ENCODE measurements at regions not wholly inside any gene's neighbourhood (a gene's known extent, or its start where the extent isn't known, plus 50 kb on each side); places are given as distances from the start of the nearest gene placed in this dataset.

DNA sequence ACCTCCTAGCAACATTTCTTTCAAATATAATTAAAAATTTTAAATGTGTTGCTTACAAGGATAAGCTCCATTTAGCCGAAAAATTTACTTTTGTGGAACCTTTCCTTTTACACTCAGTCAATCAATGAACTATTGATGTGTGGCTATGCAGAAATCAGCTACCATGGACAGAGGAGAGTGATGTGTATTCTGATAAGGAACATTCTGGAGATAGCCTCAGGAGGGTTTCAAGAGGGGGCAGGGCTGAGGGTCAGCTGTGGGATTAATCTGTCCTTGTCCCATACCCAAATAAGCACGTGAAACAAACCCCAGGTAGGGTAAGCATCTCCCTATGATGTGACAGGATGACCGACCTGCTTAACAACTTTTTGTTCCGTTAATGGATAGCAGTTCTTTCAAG lies 192.6 kb upstream of the PROK2 start:
- Histone ChIP-seq H3K27me3 (ENCODE audit: control insufficient read depth, insufficient read depth, low read length) (peaks cover 4% of the 10 kb centered on the region), H3K4me1 (ENCODE audit: control insufficient read depth, insufficient read depth, low read length) (no peaks in the 10 kb centered on the region), H3K9me3 (ENCODE audit: control insufficient read depth, low read length) (no peaks in the 10 kb centered on the region), H3K9ac (ENCODE audit: low read length) (no peak overlapping the region), H3K4me3 (ENCODE audit: low read length) (no peak overlapping the region), H3K36me3 (ENCODE audit: control insufficient read depth, insufficient read depth, low read length) (no peaks in the 10 kb centered on the region)

DNA sequence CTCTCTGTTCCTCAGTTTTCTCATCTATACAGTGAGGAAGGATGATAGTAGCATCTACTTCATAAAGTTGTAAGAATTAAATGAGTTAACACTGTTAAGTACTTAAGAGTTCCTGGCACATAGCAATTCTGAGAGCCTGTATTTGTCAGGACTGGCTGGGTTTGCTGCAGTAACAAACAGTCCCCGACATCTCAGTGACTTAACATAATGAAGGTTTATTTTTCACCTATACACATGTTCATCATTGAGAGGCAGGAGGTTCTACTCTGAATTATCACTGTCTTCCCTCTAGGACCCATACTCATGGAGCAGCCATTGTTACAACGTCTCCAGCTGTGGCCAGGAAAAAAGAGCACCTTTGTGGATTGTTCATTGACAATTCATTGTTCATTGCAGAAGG lies 190.6 kb upstream of the PROK2 start:
- Histone ChIP-seq H3K36me3 (ENCODE audit: control insufficient read depth, insufficient read depth, low read length) (no peaks in the 10 kb centered on the region), H3K4me1 (ENCODE audit: control insufficient read depth, insufficient read depth, low read length) (no peaks in the 10 kb centered on the region), H3K4me3 (ENCODE audit: low read length) (no peak overlapping the region), H3K9me3 (ENCODE audit: control insufficient read depth, low read length) (no peaks in the 10 kb centered on the region), H3K9ac (ENCODE audit: low read length) (no peak overlapping the region), H3K27me3 (ENCODE audit: control insufficient read depth, insufficient read depth, low read length) (peaks cover 4% of the 10 kb centered on the region)

DNA sequence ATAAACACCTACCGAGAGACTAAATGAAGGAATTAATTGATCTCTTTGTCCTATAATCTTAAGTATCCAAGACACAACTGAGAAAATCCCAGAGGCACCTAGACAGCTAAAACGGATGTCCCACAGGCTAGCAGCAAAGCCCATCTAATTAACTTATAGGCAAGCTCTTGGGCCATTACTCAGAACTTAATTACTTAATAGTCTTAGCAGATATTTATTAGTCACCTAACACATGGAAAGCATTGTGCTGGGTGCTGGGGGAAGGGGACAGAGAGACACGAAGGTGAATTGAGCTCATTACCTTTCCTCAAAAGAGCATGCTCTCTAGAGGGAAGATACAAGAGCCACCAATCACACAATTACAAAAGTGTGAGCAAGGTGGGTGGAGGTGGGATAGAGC lies 189.8 kb upstream of the PROK2 start:
- Histone ChIP-seq H3K9me3 (ENCODE audit: control insufficient read depth, low read length) (no peaks in the 10 kb centered on the region), H3K4me1 (ENCODE audit: control insufficient read depth, insufficient read depth, low read length) (no peaks in the 10 kb centered on the region), H3K4me3 (ENCODE audit: low read length) (no peak overlapping the region), H3K36me3 (ENCODE audit: control insufficient read depth, insufficient read depth, low read length) (no peaks in the 10 kb centered on the region), H3K9ac (ENCODE audit: low read length) (no peak overlapping the region), H3K27me3 (ENCODE audit: control insufficient read depth, insufficient read depth, low read length) (peaks cover 4% of the 10 kb centered on the region)

DNA sequence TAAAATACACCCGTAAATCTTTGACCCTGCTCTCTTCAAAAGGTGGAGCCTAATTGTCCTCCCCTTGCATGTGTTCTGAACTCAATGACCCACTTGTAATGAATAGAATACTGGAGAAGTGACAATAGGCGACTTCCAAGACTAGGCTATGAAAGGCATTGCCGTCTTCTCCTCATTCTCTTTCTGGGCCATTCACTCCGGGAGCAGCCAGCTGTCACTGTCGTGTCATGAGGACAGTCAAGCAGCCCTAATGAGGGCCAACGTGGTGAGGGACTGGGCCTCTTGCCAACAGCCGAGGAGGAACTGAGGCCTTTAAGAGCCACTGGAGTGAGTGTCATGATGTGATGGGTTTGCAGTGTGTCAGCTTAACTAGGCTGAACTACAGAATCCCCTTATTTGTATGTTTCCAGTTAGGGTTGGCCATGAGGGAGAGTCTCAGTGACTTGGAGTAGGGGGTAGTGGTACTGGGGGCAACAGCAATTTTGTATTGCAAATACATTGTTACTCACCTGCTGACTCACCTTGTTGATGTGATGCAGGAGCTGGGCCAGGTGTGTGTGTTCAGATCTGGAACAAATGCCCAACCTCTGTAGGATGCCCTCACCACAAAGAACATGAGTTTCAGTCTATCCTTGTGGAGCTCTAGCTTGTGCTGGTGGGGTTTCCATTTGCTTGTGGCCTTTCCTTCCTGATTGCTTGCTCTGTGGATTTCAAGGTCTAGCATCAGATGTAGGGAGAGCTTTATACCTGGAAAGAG lies 188.5 kb upstream of the PROK2 start:
- Histone ChIP-seq H3K4me1 (ENCODE audit: control insufficient read depth, insufficient read depth, low read length) (no peaks in the 10 kb centered on the region), H3K36me3 (ENCODE audit: control insufficient read depth, insufficient read depth, low read length) (no peaks in the 10 kb centered on the region), H3K27me3 (ENCODE audit: control insufficient read depth, insufficient read depth, low read length) (peaks cover 4% of the 10 kb centered on the region)

DNA sequence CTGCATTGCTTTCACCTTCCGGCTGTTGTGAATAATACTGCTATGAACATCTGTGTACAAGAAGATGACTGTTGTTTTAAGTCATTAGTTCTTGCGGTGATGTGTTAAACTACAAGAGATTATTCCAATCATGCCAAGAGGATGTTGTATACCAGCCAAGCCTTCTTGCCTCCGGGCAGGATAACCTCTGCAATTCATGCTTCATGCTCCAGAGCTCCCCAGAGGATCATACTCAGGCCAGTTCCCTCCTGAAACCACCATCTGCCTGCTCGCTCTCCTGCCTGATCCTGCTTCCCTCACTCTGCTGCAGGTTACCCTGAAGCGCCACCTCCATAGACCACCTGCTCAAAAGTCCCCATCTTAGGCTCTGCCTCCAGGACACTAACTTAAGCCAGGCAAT lies 187.1 kb upstream of the PROK2 start:
- no peak overlapping the region for H3K9ac ChIP-seq (ENCODE audit: low read length)
- H3K27me3 ChIP-seq (ENCODE audit: control insufficient read depth, insufficient read depth, low read length) = no peaks in the 10 kb centered on the region
- H3K4me3 ChIP-seq (ENCODE audit: low read length) = no peak overlapping the region
- H3K36me3 ChIP-seq (ENCODE audit: control insufficient read depth, insufficient read depth, low read length) = no peaks in the 10 kb centered on the region
- H3K9me3 ChIP-seq (ENCODE audit: control insufficient read depth, low read length) = no peaks in the 10 kb centered on the region
- no peaks in the 10 kb centered on the region for H3K4me1 ChIP-seq (ENCODE audit: control insufficient read depth, insufficient read depth, low read length)

More for the DNA sequence above, 188.5 kb upstream of the PROK2 start:
- Histone ChIP-seq H3K4me3 (ENCODE audit: low read length) (no peak overlapping the region), H3K9me3 (ENCODE audit: control insufficient read depth, low read length) (no peaks in the 10 kb centered on the region), H3K9ac (ENCODE audit: low read length) (no peak overlapping the region)

DNA sequence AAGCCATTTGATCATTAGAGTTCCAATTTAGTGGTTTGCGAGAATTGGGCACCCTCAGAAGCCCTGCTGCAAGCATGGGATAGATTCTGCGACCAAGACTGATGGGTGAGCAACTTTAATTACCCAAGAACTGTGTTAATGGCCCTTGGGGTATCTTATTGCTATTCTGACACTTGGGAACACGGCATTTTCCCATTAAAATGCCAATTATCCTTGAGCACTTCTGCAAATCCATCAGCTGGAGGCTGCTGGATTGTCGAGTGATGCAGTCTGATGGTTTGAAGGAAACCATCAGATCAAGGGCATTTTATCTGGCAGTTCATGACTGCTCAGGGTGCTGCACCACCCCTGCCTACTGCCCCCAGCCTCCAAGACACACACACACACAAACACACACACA lies 183.6 kb upstream of the PROK2 start:
- Histone ChIP-seq H3K27me3 (ENCODE audit: control insufficient read depth, insufficient read depth, low read length) (peaks cover 7% of the 10 kb centered on the region), H3K4me3 (ENCODE audit: low read length) (no peak overlapping the region), H3K9me3 (ENCODE audit: control insufficient read depth, low read length) (no peaks in the 10 kb centered on the region), H3K36me3 (ENCODE audit: control insufficient read depth, insufficient read depth, low read length) (no peaks in the 10 kb centered on the region), H3K9ac (ENCODE audit: low read length) (no peak overlapping the region), H3K4me1 (ENCODE audit: control insufficient read depth, insufficient read depth, low read length) (no peaks in the 10 kb centered on the region)

DNA sequence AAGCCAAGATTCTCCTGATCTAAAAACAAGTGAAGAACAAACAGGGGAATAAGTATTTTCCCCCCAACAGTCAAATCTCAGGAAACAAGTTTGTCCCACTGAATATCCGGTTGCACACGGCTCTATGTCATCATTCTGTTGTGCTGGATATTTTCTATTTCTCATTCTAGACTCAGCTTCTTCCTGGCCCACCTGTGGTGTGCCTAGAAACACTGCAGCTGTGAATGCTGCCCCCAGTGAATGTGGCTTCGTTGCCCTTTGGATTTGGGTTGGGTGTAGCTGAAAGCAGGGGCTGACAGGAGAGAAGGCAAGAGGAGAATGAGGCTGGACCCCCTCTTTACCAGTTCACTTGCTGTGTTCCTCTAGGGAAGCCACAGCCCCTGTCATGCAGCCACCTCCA lies 181.2 kb upstream of the PROK2 start:
- Histone ChIP-seq H3K27me3 (ENCODE audit: control insufficient read depth, insufficient read depth, low read length) (peaks cover 7% of the 10 kb centered on the region), H3K9me3 (ENCODE audit: control insufficient read depth, low read length) (no peaks in the 10 kb centered on the region), H3K9ac (ENCODE audit: low read length) (no peak overlapping the region), H3K36me3 (ENCODE audit: control insufficient read depth, insufficient read depth, low read length) (no peaks in the 10 kb centered on the region), H3K4me3 (ENCODE audit: low read length) (no peak overlapping the region), H3K4me1 (ENCODE audit: control insufficient read depth, insufficient read depth, low read length) (no peaks in the 10 kb centered on the region)

DNA sequence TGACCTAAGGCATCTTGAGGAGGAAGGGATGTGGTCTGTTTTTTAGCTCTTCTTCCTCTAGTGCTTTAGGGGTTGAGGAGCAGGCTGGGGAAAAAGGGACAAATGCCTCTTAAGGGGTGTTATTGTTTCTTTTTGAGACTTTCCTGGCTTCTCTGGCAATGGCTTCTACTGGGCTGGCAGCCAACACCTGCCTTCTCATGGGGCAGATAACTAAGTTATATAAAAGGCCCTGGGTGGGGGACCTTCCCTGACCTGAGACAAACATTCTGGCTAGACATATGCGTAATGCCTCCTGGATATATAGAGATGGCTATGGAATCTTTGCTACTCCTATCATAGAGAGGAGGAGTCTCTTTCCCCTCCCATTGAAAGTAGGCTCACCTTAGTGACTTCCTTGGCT lies 179.2 kb upstream of the PROK2 start:
- H3K9ac ChIP-seq (ENCODE audit: low read length) = no peak overlapping the region
- H3K4me1 ChIP-seq (ENCODE audit: control insufficient read depth, insufficient read depth, low read length) = no peaks in the 10 kb centered on the region
- peaks cover 7% of the 10 kb centered on the region for H3K27me3 ChIP-seq (ENCODE audit: control insufficient read depth, insufficient read depth, low read length)
- no peaks in the 10 kb centered on the region for H3K9me3 ChIP-seq (ENCODE audit: control insufficient read depth, low read length)
- H3K4me3 ChIP-seq (ENCODE audit: low read length) = no peak overlapping the region
- H3K36me3 ChIP-seq (ENCODE audit: control insufficient read depth, insufficient read depth, low read length) = no peaks in the 10 kb centered on the region

DNA sequence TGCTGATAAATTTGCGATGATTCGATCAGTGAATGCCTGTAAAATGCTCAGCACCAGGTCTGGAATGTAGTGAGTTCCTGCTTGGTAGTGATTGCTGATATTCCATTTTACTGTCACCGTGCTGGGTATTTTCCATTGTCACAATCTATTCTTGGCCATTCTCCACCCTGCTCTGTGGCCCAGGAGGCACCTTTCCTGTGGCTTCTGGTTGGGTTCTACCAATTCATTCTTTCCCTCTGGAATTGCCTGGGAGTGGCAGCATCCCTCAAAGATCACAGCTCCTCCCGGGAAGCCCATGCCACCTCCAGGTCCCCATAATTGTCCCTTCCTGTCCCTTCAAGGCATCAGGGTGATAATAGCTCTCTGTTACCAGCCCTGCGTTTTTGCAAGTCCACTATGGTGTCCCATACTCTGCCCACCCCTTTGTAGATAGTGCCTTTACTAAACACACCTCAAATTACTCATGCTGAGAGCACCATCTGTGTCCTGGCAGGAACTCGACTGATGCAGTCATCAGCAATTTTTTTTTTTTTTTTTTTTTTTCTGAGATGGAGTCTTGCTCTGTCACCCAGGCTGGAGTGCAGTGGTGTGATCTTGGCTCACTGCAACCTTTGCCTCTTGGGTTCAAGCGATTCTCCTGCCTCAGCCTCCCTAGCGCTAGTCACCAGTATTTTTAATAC lies 177.8 kb upstream of the PROK2 start:
- H3K9me3 ChIP-seq (ENCODE audit: control insufficient read depth, low read length) = no peaks in the 10 kb centered on the region
- H3K9ac ChIP-seq (ENCODE audit: low read length) = no peak overlapping the region
- H3K4me3 ChIP-seq (ENCODE audit: low read length) = no peak overlapping the region
- H3K27me3 ChIP-seq (ENCODE audit: control insufficient read depth, insufficient read depth, low read length) = peaks cover 7% of the 10 kb centered on the region
- no peaks in the 10 kb centered on the region for H3K4me1 ChIP-seq (ENCODE audit: control insufficient read depth, insufficient read depth, low read length)
- no peaks in the 10 kb centered on the region for H3K36me3 ChIP-seq (ENCODE audit: control insufficient read depth, insufficient read depth, low read length)

DNA sequence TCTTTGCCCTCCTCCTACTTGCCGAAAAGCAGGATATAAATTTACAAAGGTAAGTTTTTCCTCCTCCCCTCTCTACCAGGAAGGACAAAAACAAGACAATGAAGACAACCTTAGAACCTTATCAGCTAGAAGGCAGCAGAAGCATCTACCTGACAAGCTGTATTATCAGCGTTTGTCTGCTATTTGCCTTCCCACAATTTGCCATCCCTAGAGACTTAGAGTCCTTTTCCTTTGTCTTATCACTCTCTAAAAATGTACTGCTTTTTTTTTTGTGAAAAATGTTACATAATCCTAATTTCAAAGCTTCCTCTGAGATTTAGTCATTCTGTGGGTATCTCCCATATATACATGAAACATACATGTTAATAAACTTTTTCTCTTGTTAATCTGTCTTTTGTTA lies 176.9 kb upstream of the PROK2 start:
- Histone ChIP-seq H3K4me3 (ENCODE audit: low read length) (no peak overlapping the region), H3K27me3 (ENCODE audit: control insufficient read depth, insufficient read depth, low read length) (peaks cover 7% of the 10 kb centered on the region)

DNA sequence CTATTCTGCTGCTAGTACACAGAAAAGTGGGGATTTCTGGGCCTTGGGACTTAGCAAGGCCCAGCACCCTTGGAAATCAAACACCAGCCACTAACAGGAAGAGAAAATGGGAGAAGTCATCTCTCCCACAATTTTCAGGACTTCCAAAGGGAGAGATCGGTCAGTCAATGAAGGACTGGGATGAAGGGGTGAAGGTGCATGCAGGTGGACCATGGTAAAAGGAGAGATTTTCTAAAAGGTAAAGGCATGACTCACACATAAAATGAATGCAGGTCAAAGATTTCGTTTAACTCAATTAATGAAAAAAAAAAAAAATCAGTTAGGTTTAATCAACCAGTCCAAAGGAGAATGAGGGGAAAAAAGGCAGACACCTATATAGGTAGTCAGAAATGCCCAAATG lies 176.4 kb upstream of the PROK2 start:
- no peaks in the 10 kb centered on the region for H3K9me3 ChIP-seq (ENCODE audit: control insufficient read depth, low read length)
- no peaks in the 10 kb centered on the region for H3K4me1 ChIP-seq (ENCODE audit: control insufficient read depth, insufficient read depth, low read length)
- no peaks in the 10 kb centered on the region for H3K36me3 ChIP-seq (ENCODE audit: control insufficient read depth, insufficient read depth, low read length)
- peaks cover 7% of the 10 kb centered on the region for H3K27me3 ChIP-seq (ENCODE audit: control insufficient read depth, insufficient read depth, low read length)
- H3K4me3 ChIP-seq (ENCODE audit: low read length) = no peak overlapping the region
- H3K9ac ChIP-seq (ENCODE audit: low read length) = no peak overlapping the region

More for the DNA sequence above, 176.9 kb upstream of the PROK2 start:
- Histone ChIP-seq H3K9me3 (ENCODE audit: control insufficient read depth, low read length) (no peaks in the 10 kb centered on the region), H3K36me3 (ENCODE audit: control insufficient read depth, insufficient read depth, low read length) (no peaks in the 10 kb centered on the region), H3K4me1 (ENCODE audit: control insufficient read depth, insufficient read depth, low read length) (no peaks in the 10 kb centered on the region), H3K9ac (ENCODE audit: low read length) (no peak overlapping the region)

DNA sequence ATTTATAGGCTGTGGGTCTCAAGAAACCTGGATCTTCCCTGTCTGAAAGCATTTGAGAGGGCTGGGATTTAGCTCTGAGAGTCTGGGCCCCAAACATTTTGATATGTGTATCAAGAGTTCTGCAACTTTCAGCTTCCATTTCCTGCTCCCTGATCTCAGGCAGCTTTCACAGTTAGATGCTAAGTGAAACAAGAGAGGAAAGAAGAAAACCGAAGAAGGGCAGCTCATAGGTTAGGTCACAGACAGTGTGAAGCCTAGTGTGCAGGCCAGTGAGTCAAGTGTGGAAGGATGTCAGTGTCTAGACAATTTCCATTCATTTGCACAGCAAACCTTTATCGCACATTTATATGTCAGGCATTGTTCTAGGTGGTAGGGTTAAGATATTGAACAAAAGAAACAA lies 173.6 kb upstream of the PROK2 start:
- no peaks in the 10 kb centered on the region for H3K27me3 ChIP-seq (ENCODE audit: control insufficient read depth, insufficient read depth, low read length)
- no peaks in the 10 kb centered on the region for H3K9me3 ChIP-seq (ENCODE audit: control insufficient read depth, low read length)

More for the DNA sequence above, 173.6 kb upstream of the PROK2 start:
- no peak overlapping the region for H3K9ac ChIP-seq (ENCODE audit: low read length)
- no peak overlapping the region for H3K4me3 ChIP-seq (ENCODE audit: low read length)
- H3K36me3 ChIP-seq (ENCODE audit: control insufficient read depth, insufficient read depth, low read length) = no peaks in the 10 kb centered on the region
- H3K4me1 ChIP-seq (ENCODE audit: control insufficient read depth, insufficient read depth, low read length) = no peaks in the 10 kb centered on the region

Data from mucosa of stomach (tissue), 1 donor.